Lower lobe of right lung (tissue), 2 donors: ENCODE measurements at regions not wholly inside any gene's neighbourhood (a gene's known extent, or its start where the extent isn't known, plus 50 kb on each side); places are given as distances from the start of the nearest gene placed in this dataset.

ENCODE experiments used
- ATAC-seq, 2 donors: fragments of 200-7000 bp; cut with Tn5 transposase; one replicate each; pipeline ENCODE4 v1.9.1; 2020 to 2022; ENCODE audit warnings: mild to moderate bottlenecking in 2 of 2, moderate library complexity in 2 of 2
- DNase-seq: peaks from one replicate; pipeline ENCODE4 v3.0.0-alpha.2; 2020
- H3K27ac ChIP-seq: fragments of 200-600 bp; one replicate; pipeline ENCODE4 v1.8.0; 2022
- H3K27me3 ChIP-seq: fragments of 200-600 bp; one replicate; pipeline ENCODE4 v1.8.0; 2022; ENCODE audit warnings: low read depth
- H3K36me3 ChIP-seq: fragments of 200-600 bp; one replicate; pipeline ENCODE4 v1.8.0; 2022; ENCODE audit warnings: mild to moderate bottlenecking
- H3K4me1 ChIP-seq: fragments of 200-600 bp; one replicate; pipeline ENCODE4 v1.8.0; 2022
- H3K4me3 ChIP-seq: fragments of 200-600 bp; one replicate; pipeline ENCODE4 v1.8.0; 2022; ENCODE audit warnings: mild to moderate bottlenecking
- H3K9me3 ChIP-seq: fragments of 200-600 bp; one replicate; pipeline ENCODE4 v1.8.0; 2022
- CTCF ChIP-seq: fragments of 200-600 bp; IDR thresholded peaks from one replicate; pipeline ENCODE4 v1.8.0; 2022; ENCODE audit warnings: antibody characterized with exemption, mild to moderate bottlenecking
- intact Hi-C: fragments of 100-400 bp; cut with DNase I; formaldehyde crosslinking; loops from one replicate; pipeline ENCODE4 v1.11.0; 2022
- donor health status: DM: no; HTN: yes; CAD: no; lungs with severe emphysema.

- Histone ChIP-seq H3K9me3 (no peaks in the 10 kb centered on the region), H3K36me3 (no peaks in the 10 kb centered on the region), H3K27ac (no peak overlapping the region), H3K4me1 (no peaks in the 10 kb centered on the region), H3K27me3 (no peaks in the 10 kb centered on the region), H3K4me3 (no peak overlapping the region)
- intact Hi-C loops: no loop called here
- DNase-seq: no peak
- ATAC-seq: no peak
- no peak for TF ChIP-seq CTCF
These were observed 500.6 kb upstream of the GOLIM4 start for GRCh38 chr3:168596175-168596823.

GRCh38 chr3:168591587-168591986 is 495.9 kb upstream of the GOLIM4 start:
- Histone ChIP-seq H3K27ac (no peak overlapping the region), H3K4me1 (no peaks in the 10 kb centered on the region), H3K36me3 (no peaks in the 10 kb centered on the region), H3K9me3 (no peaks in the 10 kb centered on the region), H3K4me3 (no peak overlapping the region), H3K27me3 (no peaks in the 10 kb centered on the region)
- DNase-seq (no peak), ATAC-seq (no peak)
- intact Hi-C loops: no loop called here
- TF ChIP-seq CTCF: no peak

GRCh38 chr3:168589376-168589775 is 493.7 kb upstream of the GOLIM4 start:
- Histone ChIP-seq H3K27ac (no peak overlapping the region), H3K27me3 (no peaks in the 10 kb centered on the region), H3K36me3 (no peaks in the 10 kb centered on the region), H3K4me1 (no peaks in the 10 kb centered on the region), H3K4me3 (no peak overlapping the region), H3K9me3 (no peaks in the 10 kb centered on the region)
- DNase-seq (no peak), ATAC-seq (no peak)
- no peak for TF ChIP-seq CTCF
- intact Hi-C loops: no loop called here

- no peak for ATAC-seq
- TF ChIP-seq CTCF: no peak
- no peak overlapping the region for H3K27ac ChIP-seq
These were observed 489.8 kb upstream of the GOLIM4 start for GRCh38 chr3:168585544-168585943.

GRCh38 chr3:168583977-168584376 is 488.3 kb upstream of the GOLIM4 start:
- Histone ChIP-seq H3K27ac (no peak overlapping the region), H3K4me3 (no peak overlapping the region), H3K9me3 (no peaks in the 10 kb centered on the region), H3K36me3 (no peaks in the 10 kb centered on the region), H3K27me3 (no peaks in the 10 kb centered on the region), H3K4me1 (no peaks in the 10 kb centered on the region)
- no peak for TF ChIP-seq CTCF
- intact Hi-C loops: no loop called here
- ATAC-seq: no peak
- no peak for DNase-seq

More at GRCh38 chr3:168585544-168585943, 489.8 kb upstream of the GOLIM4 start:
- Histone ChIP-seq H3K36me3 (no peaks in the 10 kb centered on the region), H3K27me3 (no peaks in the 10 kb centered on the region), H3K4me3 (no peak overlapping the region), H3K4me1 (no peaks in the 10 kb centered on the region), H3K9me3 (no peaks in the 10 kb centered on the region)
- intact Hi-C loops: no loop called here
- no peak for DNase-seq
